Breast epithelium (tissue), 3 donors: ENCODE measurements at regions not wholly inside any gene's neighbourhood (a gene's known extent, or its start where the extent isn't known, plus 50 kb on each side); places are given as distances from the start of the nearest gene placed in this dataset.

ENCODE experiments used
- POLR2A ChIP-seq: fragments of 450-650 bp; IDR thresholded peaks from one replicate; pipeline ENCODE4 v1.6.1; 2016; ENCODE audit warnings: antibody characterized with exemption, mild to moderate bottlenecking, moderate library complexity
- TF ChIP-seq, protein P1 (sequence below), 3 donors: fragments of 450-650 bp; IDR thresholded peaks; one replicate each; pipeline ENCODE4 v1.5.1; 2016 to 2017; ENCODE audit warnings: antibody characterized with exemption in 3 of 3, mild to moderate bottlenecking in 3 of 3, moderate library complexity in 3 of 3

DNA sequence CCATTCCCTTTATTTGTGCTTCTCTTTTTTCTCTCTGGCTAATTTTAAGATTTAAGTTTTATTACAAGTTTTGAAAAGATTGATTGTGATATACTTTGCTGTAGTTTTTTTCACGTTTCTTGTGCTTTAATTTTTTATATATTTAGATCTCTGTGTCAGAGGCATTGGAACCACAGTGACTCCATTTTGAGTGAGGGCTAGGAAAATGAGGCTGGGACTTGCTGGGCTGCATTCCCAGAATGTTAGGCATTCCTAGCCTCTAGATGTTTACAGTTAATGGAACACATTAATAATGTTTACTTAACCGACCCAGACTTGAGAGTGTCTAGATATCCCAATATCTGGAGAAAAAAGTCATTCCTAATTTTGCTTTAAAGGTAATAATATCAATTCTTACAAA lies 939.4 kb downstream of the BRINP3 start:
- TF ChIP-seq, protein P1, sequence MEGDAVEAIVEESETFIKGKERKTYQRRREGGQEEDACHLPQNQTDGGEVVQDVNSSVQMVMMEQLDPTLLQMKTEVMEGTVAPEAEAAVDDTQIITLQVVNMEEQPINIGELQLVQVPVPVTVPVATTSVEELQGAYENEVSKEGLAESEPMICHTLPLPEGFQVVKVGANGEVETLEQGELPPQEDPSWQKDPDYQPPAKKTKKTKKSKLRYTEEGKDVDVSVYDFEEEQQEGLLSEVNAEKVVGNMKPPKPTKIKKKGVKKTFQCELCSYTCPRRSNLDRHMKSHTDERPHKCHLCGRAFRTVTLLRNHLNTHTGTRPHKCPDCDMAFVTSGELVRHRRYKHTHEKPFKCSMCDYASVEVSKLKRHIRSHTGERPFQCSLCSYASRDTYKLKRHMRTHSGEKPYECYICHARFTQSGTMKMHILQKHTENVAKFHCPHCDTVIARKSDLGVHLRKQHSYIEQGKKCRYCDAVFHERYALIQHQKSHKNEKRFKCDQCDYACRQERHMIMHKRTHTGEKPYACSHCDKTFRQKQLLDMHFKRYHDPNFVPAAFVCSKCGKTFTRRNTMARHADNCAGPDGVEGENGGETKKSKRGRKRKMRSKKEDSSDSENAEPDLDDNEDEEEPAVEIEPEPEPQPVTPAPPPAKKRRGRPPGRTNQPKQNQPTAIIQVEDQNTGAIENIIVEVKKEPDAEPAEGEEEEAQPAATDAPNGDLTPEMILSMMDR (IDR thresholded peaks at IDR 0.05): no peak
- no peak for TF ChIP-seq POLR2A
